IMR-90 (cell line): ENCODE measurements at regions not wholly inside any gene's neighbourhood (a gene's known extent, or its start where the extent isn't known, plus 50 kb on each side); places are given as distances from the start of the nearest gene placed in this dataset.

Experiments used
- MXI1 ChIP-seq: IDR thresholded peaks from 2 replicates; pipeline ENCODE4 v1.6.1; 2012; ENCODE audit warnings: low read depth, mild to moderate bottlenecking, low read length, moderate library complexity, borderline replicate concordance
- POLR2A ChIP-seq: IDR thresholded peaks from 2 replicates; pipeline ENCODE4 v1.6.1; 2012; ENCODE audit warnings: mild to moderate bottlenecking, low read depth, low read length
- RFX5 ChIP-seq: IDR thresholded peaks from 2 replicates; pipeline ENCODE4 v1.8.0; 2012; ENCODE audit warnings: low read depth, mild to moderate bottlenecking, low read length, moderate library complexity
- SMC3 ChIP-seq: fragments of 150-350 bp; IDR thresholded peaks from 2 replicates; pipeline ENCODE4 v1.6.1; 2016; ENCODE audit warnings: low read depth, mild to moderate bottlenecking, antibody characterized with exemption, low read length, moderate library complexity
- TF ChIP-seq, protein P1 (sequence below): conservative IDR thresholded peaks from 2 replicates; pipeline ENCODE4 v1.5.1; 2012; ENCODE audit warnings: mild to moderate bottlenecking, low read depth, low read length, improper control_type of control experiment
- TF ChIP-seq, protein P2 (sequence below): fragments of 150-350 bp; IDR thresholded peaks from 2 replicates; pipeline ENCODE4 v1.6.1; 2016; ENCODE audit warnings: low read depth, mild to moderate bottlenecking, low read length, moderate library complexity, borderline replicate concordance

DNA sequence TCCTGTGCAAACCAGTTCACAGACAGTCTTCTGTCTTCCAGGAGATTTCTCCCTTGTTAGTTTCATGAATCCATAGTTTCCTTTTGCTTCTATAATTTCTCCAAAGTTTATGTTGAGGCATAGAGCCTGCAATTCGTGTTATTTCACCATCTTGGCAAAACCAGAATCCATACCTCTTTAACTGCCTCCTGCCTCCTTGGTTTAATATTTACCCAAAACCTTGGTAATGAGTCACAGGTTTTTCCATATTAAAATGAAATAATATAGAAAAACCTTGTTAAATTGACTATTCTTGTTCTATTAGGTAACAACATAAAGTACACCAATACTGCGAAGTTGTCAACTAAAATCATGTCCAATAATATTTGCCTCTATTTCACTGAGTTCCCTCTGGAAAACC is 459.7 kb downstream of the HINT1 start:
- TF ChIP-seq, protein P1, sequence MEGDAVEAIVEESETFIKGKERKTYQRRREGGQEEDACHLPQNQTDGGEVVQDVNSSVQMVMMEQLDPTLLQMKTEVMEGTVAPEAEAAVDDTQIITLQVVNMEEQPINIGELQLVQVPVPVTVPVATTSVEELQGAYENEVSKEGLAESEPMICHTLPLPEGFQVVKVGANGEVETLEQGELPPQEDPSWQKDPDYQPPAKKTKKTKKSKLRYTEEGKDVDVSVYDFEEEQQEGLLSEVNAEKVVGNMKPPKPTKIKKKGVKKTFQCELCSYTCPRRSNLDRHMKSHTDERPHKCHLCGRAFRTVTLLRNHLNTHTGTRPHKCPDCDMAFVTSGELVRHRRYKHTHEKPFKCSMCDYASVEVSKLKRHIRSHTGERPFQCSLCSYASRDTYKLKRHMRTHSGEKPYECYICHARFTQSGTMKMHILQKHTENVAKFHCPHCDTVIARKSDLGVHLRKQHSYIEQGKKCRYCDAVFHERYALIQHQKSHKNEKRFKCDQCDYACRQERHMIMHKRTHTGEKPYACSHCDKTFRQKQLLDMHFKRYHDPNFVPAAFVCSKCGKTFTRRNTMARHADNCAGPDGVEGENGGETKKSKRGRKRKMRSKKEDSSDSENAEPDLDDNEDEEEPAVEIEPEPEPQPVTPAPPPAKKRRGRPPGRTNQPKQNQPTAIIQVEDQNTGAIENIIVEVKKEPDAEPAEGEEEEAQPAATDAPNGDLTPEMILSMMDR: no peak
- no peak for TF ChIP-seq POLR2A
- no peak for TF ChIP-seq SMC3
- no peak for TF ChIP-seq RFX5
- TF ChIP-seq, protein P2, sequence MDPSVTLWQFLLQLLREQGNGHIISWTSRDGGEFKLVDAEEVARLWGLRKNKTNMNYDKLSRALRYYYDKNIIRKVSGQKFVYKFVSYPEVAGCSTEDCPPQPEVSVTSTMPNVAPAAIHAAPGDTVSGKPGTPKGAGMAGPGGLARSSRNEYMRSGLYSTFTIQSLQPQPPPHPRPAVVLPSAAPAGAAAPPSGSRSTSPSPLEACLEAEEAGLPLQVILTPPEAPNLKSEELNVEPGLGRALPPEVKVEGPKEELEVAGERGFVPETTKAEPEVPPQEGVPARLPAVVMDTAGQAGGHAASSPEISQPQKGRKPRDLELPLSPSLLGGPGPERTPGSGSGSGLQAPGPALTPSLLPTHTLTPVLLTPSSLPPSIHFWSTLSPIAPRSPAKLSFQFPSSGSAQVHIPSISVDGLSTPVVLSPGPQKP: no peak
- TF ChIP-seq MXI1: no peak
